Kidney (tissue), 13 donors: ENCODE measurements at regions not wholly inside any gene's neighbourhood (a gene's known extent, or its start where the extent isn't known, plus 50 kb on each side); places are given as distances from the start of the nearest gene placed in this dataset.

Experiments
- DNase-seq, 5 donors: peaks; one replicate each; pipeline ENCODE4 v3.0.0-alpha.2; 2013 to 2020
- FAIRE-seq: peaks from 2 replicates; lab custom pipeline; 2012; peaks lifted over from hg19 to GRCh38; lab: Jason Lieb, UNC
- H3K27ac ChIP-seq, 2 donors: one replicate each; pipeline ENCODE4 v1.7.0; 2013; ENCODE audit warnings: low read depth in 2 of 2, low read length in 2 of 2, inconsistent platforms in 1 of 2
- H3K27me3 ChIP-seq: one replicate; pipeline ENCODE4 v1.7.1; 2013; ENCODE audit warnings: low read length, inconsistent platforms; ENCODE audit not compliant: control insufficient read depth, insufficient read depth
- H3K36me3 ChIP-seq, 3 donors: one replicate each; pipeline versions ENCODE4 v1.7.0 to v1.7.1; 2013; ENCODE audit warnings: low read length in 3 of 3, control low read depth in 1 of 3, inconsistent platforms in 1 of 3; ENCODE audit not compliant: insufficient read depth in 3 of 3, control insufficient read depth in 2 of 3
- H3K4me1 ChIP-seq, 3 donors: one replicate each; pipeline versions ENCODE4 v1.7.0 to v1.7.1; 2013; ENCODE audit warnings: low read length in 3 of 3, inconsistent platforms in 1 of 3, low read depth in 1 of 3; ENCODE audit not compliant: control insufficient read depth in 2 of 3, insufficient read depth in 2 of 3
- H3K4me3 ChIP-seq, 3 donors: one replicate each; pipeline versions ENCODE4 v1.7.0 to v1.8.1; 2013; ENCODE audit warnings: low read length in 3 of 3, control low read depth in 1 of 3, inconsistent platforms in 1 of 3
- H3K9ac ChIP-seq, 3 donors: one replicate each; pipeline versions ENCODE4 v1.7.0 to v1.7.1; 2013; ENCODE audit warnings: low read length in 3 of 3, control low read depth in 1 of 3, inconsistent platforms in 1 of 3
- H3K9me3 ChIP-seq, 3 donors: one replicate each; pipeline versions ENCODE4 v1.7.0 to v1.7.1; 2013; ENCODE audit warnings: low read length in 3 of 3, control low read depth in 1 of 3, inconsistent platforms in 1 of 3; ENCODE audit not compliant: control insufficient read depth in 2 of 3, insufficient read depth in 1 of 3
- CTCF ChIP-seq: IDR thresholded peaks from 3 replicates; pipeline ENCODE4 v1.5.1; 2012; ENCODE audit warnings: mild to moderate bottlenecking, moderate library complexity, borderline replicate concordance; ENCODE audit not compliant: insufficient read depth; ENCODE audit errors: extremely low read depth
- intact Hi-C: fragments of 100-400 bp; cut with DNase I; formaldehyde crosslinking; loops from one replicate; pipeline ENCODE4 v1.11.1; 2022
- donor health status: control.
- donor health status: control.
- donor health status: control.
- donor health status: control.
- donor health status: control.
- donor health status: DM: yes; HTN: yes; CAD: no.
- donor health status: Normal renal cell carcinoma (clear cell type).

DNA sequence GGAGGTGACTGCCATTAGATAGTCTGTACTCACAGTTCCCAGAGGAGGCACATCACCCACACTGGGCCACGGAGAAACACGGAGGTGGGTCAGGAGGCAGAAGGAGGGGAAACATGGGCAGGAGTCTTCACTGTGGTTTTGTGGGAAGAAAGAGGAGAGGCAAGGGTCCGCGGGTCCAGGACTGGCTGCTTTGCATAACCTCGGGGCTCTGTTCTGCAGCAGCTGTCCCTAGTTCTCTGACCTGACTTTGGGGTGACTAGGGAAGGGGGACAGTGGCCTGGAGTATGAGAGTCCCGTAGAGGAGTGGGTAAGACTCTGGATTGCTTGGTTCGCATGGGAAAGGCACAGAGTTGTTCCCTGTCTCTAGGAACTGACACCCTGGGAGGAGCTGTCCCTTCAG is 238.3 kb upstream of the RAB6C start:
- Histone ChIP-seq H3K4me3 (no peak overlapping the region), H3K36me3 (no peaks in the 10 kb centered on the region), H3K9me3 (no peaks in the 10 kb centered on the region), H3K9ac (no peak overlapping the region), H3K27ac (no peak overlapping the region), H3K27me3 (no peaks in the 10 kb centered on the region), H3K4me1 (no peaks in the 10 kb centered on the region)
- DNase-seq (no peak), FAIRE-seq (no peak)
- no peak for TF ChIP-seq CTCF
- intact Hi-C loops: no loop called here

GRCh38 chr2:129741623-129742022 is 237.8 kb upstream of the RAB6C start:
- H3K36me3 ChIP-seq: no peaks in the 10 kb centered on the region
- DNase-seq: no peak
- no peak overlapping the region for H3K4me3 ChIP-seq
- no peaks in the 10 kb centered on the region for H3K27me3 ChIP-seq
- no peak overlapping the region for H3K27ac ChIP-seq
- no peak for TF ChIP-seq CTCF
- intact Hi-C loops: no loop called here
- H3K9me3 ChIP-seq: no peaks in the 10 kb centered on the region
- no peak for FAIRE-seq
- no peak overlapping the region for H3K9ac ChIP-seq
- H3K4me1 ChIP-seq: no peaks in the 10 kb centered on the region

GRCh38 chr2:129742415-129743180 is 236.9 kb upstream of the RAB6C start:
- Histone ChIP-seq H3K36me3 (no peaks in the 10 kb centered on the region), H3K9me3 (no peaks in the 10 kb centered on the region), H3K27me3 (no peaks in the 10 kb centered on the region), H3K27ac (no peak overlapping the region), H3K4me3 (no peak overlapping the region), H3K9ac (no peak overlapping the region), H3K4me1 (no peaks in the 10 kb centered on the region)
- FAIRE-seq (no peak), DNase-seq (no peak)
- no peak for TF ChIP-seq CTCF
- intact Hi-C loops: no loop called here

DNA sequence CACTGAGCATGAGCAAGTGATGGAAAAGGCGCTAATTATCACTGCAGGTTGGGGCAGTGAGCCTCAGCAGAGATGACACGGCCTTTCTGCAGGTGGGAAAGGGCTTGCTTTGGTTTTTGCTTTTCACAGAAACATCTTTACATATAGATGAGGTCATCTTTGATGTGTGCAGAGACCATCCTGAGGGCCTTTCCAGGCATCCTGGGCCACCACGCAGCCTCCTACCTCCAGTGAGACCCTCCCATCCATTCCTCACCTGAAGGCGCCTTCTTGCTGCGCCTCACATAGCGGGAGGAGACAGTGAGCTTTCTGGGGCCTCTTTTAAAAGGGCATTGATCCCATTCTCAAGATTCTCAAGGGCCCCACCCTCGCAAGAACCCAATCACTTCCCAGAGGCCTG is 235.3 kb upstream of the RAB6C start:
- Histone ChIP-seq H3K9me3 (no peaks in the 10 kb centered on the region), H3K27ac (no peak overlapping the region), H3K36me3 (no peaks in the 10 kb centered on the region), H3K9ac (no peak overlapping the region), H3K27me3 (no peaks in the 10 kb centered on the region), H3K4me3 (no peak overlapping the region), H3K4me1 (no peaks in the 10 kb centered on the region)
- intact Hi-C loops: no loop called here
- DNase-seq (no peak), FAIRE-seq (no peak)
- TF ChIP-seq CTCF: no peak
